H9 (cell line): ENCODE measurements at regions not wholly inside any gene's neighbourhood (a gene's known extent, or its start where the extent isn't known, plus 50 kb on each side); places are given as distances from the start of the nearest gene placed in this dataset.
"Not testable (repeated sequence)": the region's sequence is repeated elsewhere in the genome, so short reads cannot be mapped to it uniquely, and the experiment has no call there.

Experiments used
- DNase-seq: peaks from one replicate; pipeline ENCODE4 v3.0.0-alpha.2; 2017
- H2AFZ ChIP-seq: one replicate; pipeline ENCODE4 v1.6.1; 2013; ENCODE audit warnings: mild to moderate bottlenecking, low read length, control low read depth, moderate library complexity
- H2AK5ac ChIP-seq: 2 replicates; pipeline ENCODE4 v1.6.1; 2013; ENCODE audit warnings: low read length, control low read depth, mixed read lengths; ENCODE audit not compliant: insufficient read length
- H2BK120ac ChIP-seq: one replicate; pipeline ENCODE4 v1.6.1; 2013; ENCODE audit warnings: low read depth, mild to moderate bottlenecking, low read length, control low read depth, inconsistent platforms; ENCODE audit not compliant: poor library complexity, severe bottlenecking
- H2BK12ac ChIP-seq: 2 replicates; pipeline ENCODE4 v1.6.1; 2013; ENCODE audit warnings: low read length, control low read depth, mixed read lengths, low read depth; ENCODE audit not compliant: insufficient read length
- H2BK15ac ChIP-seq: 2 replicates; pipeline ENCODE4 v1.6.1; 2013; ENCODE audit warnings: low read depth, low read length, control low read depth
- H2BK20ac ChIP-seq: one replicate; pipeline ENCODE4 v1.6.1; 2013; ENCODE audit warnings: low read depth, mild to moderate bottlenecking, low read length, control low read depth, inconsistent platforms; ENCODE audit not compliant: poor library complexity, severe bottlenecking
- H2BK5ac ChIP-seq: 2 replicates; pipeline ENCODE4 v1.6.1; 2013; ENCODE audit warnings: low read length, control low read depth, mixed read lengths; ENCODE audit not compliant: insufficient read length
- H3K14ac ChIP-seq: 2 replicates; pipeline ENCODE4 v1.6.1; 2013; ENCODE audit warnings: low read length, control low read depth; ENCODE audit not compliant: insufficient read depth
- H3K18ac ChIP-seq: 2 replicates; pipeline ENCODE4 v1.6.1; 2013; ENCODE audit warnings: low read depth, mild to moderate bottlenecking, mixed read lengths, low read length, control low read depth; ENCODE audit not compliant: insufficient read length
- H3K23ac ChIP-seq: 2 replicates; pipeline ENCODE4 v1.6.1; 2013; ENCODE audit warnings: low read length, control low read depth, mixed read lengths, low read depth; ENCODE audit not compliant: insufficient read length
- H3K23me2 ChIP-seq: 2 replicates; pipeline ENCODE4 v1.6.1; 2013; ENCODE audit warnings: low read depth, mild to moderate bottlenecking, mixed read lengths, low read length, control low read depth; ENCODE audit not compliant: insufficient read length, poor library complexity, severe bottlenecking
- H3K27ac ChIP-seq: 2 replicates; pipeline ENCODE4 v1.5.1; 2013; ENCODE audit warnings: low read length, control low read depth, mixed read lengths, low read depth; ENCODE audit not compliant: insufficient read length
- H3K27me3 ChIP-seq: 2 replicates; pipeline ENCODE4 v1.6.1; 2013; ENCODE audit warnings: low read length, control low read depth, inconsistent platforms; ENCODE audit not compliant: insufficient read depth
- H3K4ac ChIP-seq: 2 replicates; pipeline ENCODE4 v1.6.1; 2013; ENCODE audit warnings: low read depth, mild to moderate bottlenecking, control low read depth, inconsistent platforms, low read length, moderate library complexity
- H3K4me1 ChIP-seq: 2 replicates; pipeline ENCODE4 v1.6.1; 2013; ENCODE audit warnings: low read length, control low read depth, inconsistent platforms; ENCODE audit not compliant: insufficient read depth
- H3K4me2 ChIP-seq: 2 replicates; pipeline ENCODE4 v1.6.1; 2013; ENCODE audit warnings: low read length, control low read depth, mixed read lengths; ENCODE audit not compliant: insufficient read length, insufficient read depth
- H3K56ac ChIP-seq: 2 replicates; pipeline ENCODE4 v1.6.1; 2013; ENCODE audit warnings: low read depth, mild to moderate bottlenecking, mixed read lengths, low read length, control low read depth; ENCODE audit not compliant: insufficient read length
- H3K79me1 ChIP-seq: 2 replicates; pipeline ENCODE4 v1.6.1; 2013; ENCODE audit warnings: low read depth, mild to moderate bottlenecking, moderate library complexity, low read length, control low read depth, inconsistent platforms; ENCODE audit not compliant: insufficient read depth, poor library complexity, severe bottlenecking
- H3K79me2 ChIP-seq: 2 replicates; pipeline ENCODE4 v1.6.1; 2013; ENCODE audit warnings: low read length, control low read depth, inconsistent platforms; ENCODE audit not compliant: insufficient read depth
- H3K9ac ChIP-seq: 2 replicates; pipeline ENCODE4 v1.6.1; 2013; ENCODE audit warnings: low read length, control low read depth, mixed read lengths; ENCODE audit not compliant: insufficient read length; ENCODE audit errors: extremely low read depth
- H3K9me3 ChIP-seq: one replicate; pipeline ENCODE4 v1.6.1; 2013; ENCODE audit warnings: low read depth, low read length, inconsistent platforms; ENCODE audit not compliant: control insufficient read depth
- H3T11ph ChIP-seq: one replicate; pipeline ENCODE4 v1.6.1; 2013; ENCODE audit warnings: mild to moderate bottlenecking, low read length, control low read depth, inconsistent platforms
- H4K20me1 ChIP-seq: one replicate; pipeline ENCODE4 v1.6.1; 2013; ENCODE audit not compliant: control insufficient read depth, insufficient read length, insufficient read depth
- H4K5ac ChIP-seq: 2 replicates; pipeline ENCODE4 v1.6.1; 2013; ENCODE audit warnings: low read depth, mild to moderate bottlenecking, mixed read lengths, low read length, control low read depth; ENCODE audit not compliant: insufficient read length
- H4K8ac ChIP-seq: replicated peaks from 2 replicates; pipeline ENCODE4 v1.6.1; 2013; ENCODE audit warnings: low read length, control low read depth, mixed read lengths, low read depth; ENCODE audit not compliant: insufficient read length
- H4K91ac ChIP-seq: 2 replicates; pipeline ENCODE4 v1.6.1; 2013; ENCODE audit warnings: low read depth, mild to moderate bottlenecking, moderate library complexity, mixed read lengths, low read length, control low read depth; ENCODE audit not compliant: insufficient read length
- H3K27ac Mint-ChIP-seq, 3 experiments: 2 replicates in 2 of 3; 3 replicates in 1 of 3; pipeline ENCODE4 v1.8.0; 2020 to 2021; ENCODE audit warnings: mixed read lengths in 3 of 3, mild to moderate bottlenecking in 1 of 3, moderate library complexity in 1 of 3
- H3K27me3 Mint-ChIP-seq: 2 replicates; pipeline ENCODE4 v1.8.0; 2021; ENCODE audit warnings: low read depth, mild to moderate bottlenecking, moderate library complexity, mixed read lengths
- H3K36me3 Mint-ChIP-seq, 3 experiments: 2 replicates in 2 of 3; 3 replicates in 1 of 3; pipeline ENCODE4 v1.8.0; 2020 to 2021; ENCODE audit warnings: low read depth in 3 of 3, mixed read lengths in 3 of 3; ENCODE audit not compliant: insufficient read depth in 1 of 3
- H3K4me1 Mint-ChIP-seq, 2 experiments: 2 replicates each; pipeline ENCODE4 v1.8.0; 2020; ENCODE audit warnings: mixed read lengths in 2 of 2
- H3K4me3 Mint-ChIP-seq, 2 experiments: 2 replicates in 1 of 2; 3 replicates in 1 of 2; pipeline ENCODE4 v1.8.0; 2020 to 2021; ENCODE audit warnings: mild to moderate bottlenecking in 2 of 2, mixed read lengths in 2 of 2, moderate library complexity in 1 of 2
- H3K9me3 Mint-ChIP-seq, 2 experiments: 2 replicates in 1 of 2; 3 replicates in 1 of 2; pipeline ENCODE4 v1.8.0; 2020; ENCODE audit warnings: mild to moderate bottlenecking in 2 of 2, mixed read lengths in 2 of 2, moderate library complexity in 1 of 2
- WGBS: extraction: QIAGEN DNeasy Blood & Tissue Kit; methylation state at CpG from one replicate; pipeline ENCODE4 v1.1.7; 2013; ENCODE audit warnings: missing lambda C conversion rate, low lambda C conversion rate, mixed read lengths; ENCODE audit not compliant: insufficient read length; ENCODE audit errors: extremely low coverage; 5-methylcytosine and 5-hydroxymethylcytosine counted together
- TF ChIP-seq, protein P1 (sequence below): fragments of 200-600 bp; sonication (generic); conservative IDR thresholded peaks from 3 replicates; pipeline ENCODE4 v1.8.0; 2021; ENCODE audit warnings: antibody characterized with exemption, mild to moderate bottlenecking

- no peak overlapping the region for H3K4me2 ChIP-seq
- Mint-ChIP-seq H3K9me3 (peaks cover 0 to 2% of the 10 kb centered on the region in 2 experiments; a peak in 2 of 5 replicates), H3K36me3 (no peaks in the 10 kb centered on the region; a peak in 1 of 7 replicates), H3K4me3 (no peak overlapping the region), H3K4me1 (peaks cover 4 to 5% of the 10 kb centered on the region in 2 experiments; a peak in 3 of 4 replicates), H3K27me3 (no peaks in the 10 kb centered on the region; the same call in 1 of the 2 replicates), H3K27ac (no peak overlapping the region)
- H2AK5ac ChIP-seq, result no peak overlapping the region
- H3K14ac ChIP-seq, result no peak overlapping the region
- H3K9me3 ChIP-seq, result no peaks in the 10 kb centered on the region
- TF ChIP-seq, protein P1, sequence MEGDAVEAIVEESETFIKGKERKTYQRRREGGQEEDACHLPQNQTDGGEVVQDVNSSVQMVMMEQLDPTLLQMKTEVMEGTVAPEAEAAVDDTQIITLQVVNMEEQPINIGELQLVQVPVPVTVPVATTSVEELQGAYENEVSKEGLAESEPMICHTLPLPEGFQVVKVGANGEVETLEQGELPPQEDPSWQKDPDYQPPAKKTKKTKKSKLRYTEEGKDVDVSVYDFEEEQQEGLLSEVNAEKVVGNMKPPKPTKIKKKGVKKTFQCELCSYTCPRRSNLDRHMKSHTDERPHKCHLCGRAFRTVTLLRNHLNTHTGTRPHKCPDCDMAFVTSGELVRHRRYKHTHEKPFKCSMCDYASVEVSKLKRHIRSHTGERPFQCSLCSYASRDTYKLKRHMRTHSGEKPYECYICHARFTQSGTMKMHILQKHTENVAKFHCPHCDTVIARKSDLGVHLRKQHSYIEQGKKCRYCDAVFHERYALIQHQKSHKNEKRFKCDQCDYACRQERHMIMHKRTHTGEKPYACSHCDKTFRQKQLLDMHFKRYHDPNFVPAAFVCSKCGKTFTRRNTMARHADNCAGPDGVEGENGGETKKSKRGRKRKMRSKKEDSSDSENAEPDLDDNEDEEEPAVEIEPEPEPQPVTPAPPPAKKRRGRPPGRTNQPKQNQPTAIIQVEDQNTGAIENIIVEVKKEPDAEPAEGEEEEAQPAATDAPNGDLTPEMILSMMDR, result no peak
- H2BK12ac ChIP-seq, result no peak overlapping the region
- H2BK120ac ChIP-seq, result no peak overlapping the region
- H4K91ac ChIP-seq, result no peak overlapping the region
- H4K8ac ChIP-seq, result no peak overlapping the region
- H4K5ac ChIP-seq, result no peak overlapping the region
- no peaks in the 10 kb centered on the region for H3K79me2 ChIP-seq
- H2BK20ac ChIP-seq, result no peak overlapping the region
- H3K4me1 ChIP-seq, result no peaks in the 10 kb centered on the region
- no peaks in the 10 kb centered on the region for H4K20me1 ChIP-seq
- H3K4ac ChIP-seq, result no peak overlapping the region
- no peak overlapping the region for H3K9ac ChIP-seq
- H2BK5ac ChIP-seq, result no peak overlapping the region
- H2BK15ac ChIP-seq, result no peak overlapping the region
- H2AFZ ChIP-seq, result no peak overlapping the region
- no peaks in the 10 kb centered on the region for H3K27me3 ChIP-seq
- H3K79me1 ChIP-seq, result no peaks in the 10 kb centered on the region
- no peak for DNase-seq
- H3K23ac ChIP-seq, result no peak overlapping the region
- H3T11ph ChIP-seq, result no peak overlapping the region
- H3K18ac ChIP-seq, result no peak overlapping the region
- no peaks in the 10 kb centered on the region for H3K23me2 ChIP-seq
- no peak overlapping the region for H3K56ac ChIP-seq
- H3K27ac ChIP-seq, result no peak overlapping the region
Observed at GRCh38 chr12:88367231-88367630, 213.0 kb downstream of the KITLG start.

DNA sequence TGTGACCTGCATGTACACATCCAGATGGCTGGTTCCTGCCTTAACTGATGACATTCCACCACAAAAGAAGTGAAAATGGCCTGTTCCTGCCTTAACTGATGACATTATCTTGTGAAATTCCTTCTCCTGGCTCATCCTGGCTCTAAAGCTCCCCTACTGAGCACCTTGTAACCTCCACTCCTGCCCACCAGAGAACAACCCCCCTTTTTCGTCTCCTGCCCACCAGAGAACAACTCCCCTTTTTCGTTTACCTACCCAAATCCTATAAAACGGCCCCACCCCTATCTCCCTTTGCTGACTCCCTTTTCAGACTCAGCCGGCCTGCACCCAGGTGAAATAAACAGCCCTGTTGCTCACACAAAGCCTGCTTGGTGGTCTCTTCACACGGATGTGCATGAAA is 212.2 kb downstream of the KITLG start:
- H3K9ac ChIP-seq, H3K23ac ChIP-seq, H2BK120ac ChIP-seq, H2BK12ac ChIP-seq, H2BK20ac ChIP-seq, H3K18ac ChIP-seq, H3K23me2 ChIP-seq, H4K20me1 ChIP-seq, H3K4ac ChIP-seq, H3K56ac ChIP-seq, H3K4me2 ChIP-seq, H3K4me1 ChIP-seq, H3K36me3 Mint-ChIP-seq, H3K79me2 ChIP-seq, H3K9me3 ChIP-seq, H2AK5ac ChIP-seq, H3K14ac ChIP-seq, H4K5ac ChIP-seq, H3K79me1 ChIP-seq, H3K9me3 Mint-ChIP-seq, H2BK5ac ChIP-seq, H3T11ph ChIP-seq, H3K4me3 Mint-ChIP-seq, H3K4me1 Mint-ChIP-seq, H2BK15ac ChIP-seq, H4K8ac ChIP-seq, H4K91ac ChIP-seq, H3K27me3 ChIP-seq, DNase-seq, H3K27ac ChIP-seq, H2AFZ ChIP-seq, H3K27me3 Mint-ChIP-seq: not testable (repeated sequence)
- WGBS, result no CpG with 5 or more reads among the region's 5 CpGs
- H3K27ac Mint-ChIP-seq, result peak overlapping the region in 1 of 3 experiments; percentile 48; a peak in 1 of 7 replicates
